SK-N-SH (cell line): ENCODE measurements at regions not wholly inside any gene's neighbourhood (a gene's known extent, or its start where the extent isn't known, plus 50 kb on each side); places are given as distances from the start of the nearest gene placed in this dataset.

Source experiments
- CTCF ChIA-PET: fragments of 300-600, 350-600 bp; formaldehyde crosslinking; extraction: SDS; loops from one replicate; lab custom pipeline; 2021; lab: Yijun Ruan, JAX
- POLR2A ChIA-PET: fragments of 350-600 bp; sonication (Branson Sonifier 250); formaldehyde crosslinking; extraction: SDS; loops from one replicate; lab custom pipeline; 2020; ENCODE audit warnings: antibody characterized with exemption, inconsistent platforms; lab: Yijun Ruan, JAX
- DNase-seq: peaks from one replicate; pipeline ENCODE4 v3.0.0; 2012
- H2AFZ ChIP-seq: fragments of 200-600 bp; sonication (generic); 2 replicates; pipeline ENCODE4 v1.8.1; 2016; ENCODE audit warnings: antibody characterized with exemption, mild to moderate bottlenecking, low read depth
- H3F3A ChIP-seq: fragments of 200-600 bp; sonication (generic); replicated peaks from 2 replicates; pipeline ENCODE3; 2016; ENCODE audit warnings: antibody characterized with exemption, mild to moderate bottlenecking; ENCODE audit not compliant: insufficient read depth
- H3K27ac ChIP-seq, 2 experiments: fragments of 200-500 bp in 1 of 2; fragments of 200-600 bp in 1 of 2; sonication (Bioruptor generic) in 1 of 2; sonication (generic), shearing (Covaris generic) in 1 of 2; 2 replicates each; pipeline versions ENCODE4 v1.5.1 to v1.6.1; 2014 to 2016; ENCODE audit warnings: low read depth in 2 of 2, inconsistent platforms in 1 of 2, low read length in 1 of 2, mild to moderate bottlenecking in 1 of 2, mixed read lengths in 1 of 2
- H3K27me3 ChIP-seq: fragments of 200-600 bp; sonication (generic), shearing (Covaris generic); 2 replicates; pipeline ENCODE4 v1.6.1; 2016; ENCODE audit warnings: mixed run types; ENCODE audit not compliant: insufficient read depth
- H3K36me3 ChIP-seq, 2 experiments: fragments of 200-500 bp in 1 of 2; fragments of 200-600 bp in 1 of 2; sonication (Bioruptor generic) in 1 of 2; sonication (generic) in 1 of 2; replicated peaks in 1 of 2; 2 replicates each; pipeline versions ENCODE3 to v1.5.1; 2014 to 2016; ENCODE audit warnings: low read length in 1 of 2, mild to moderate bottlenecking in 1 of 2; ENCODE audit not compliant: insufficient read depth in 2 of 2, control insufficient read depth in 1 of 2
- H3K4me1 ChIP-seq, 2 experiments: fragments of 200-500 bp in 1 of 2; fragments of 200-600 bp in 1 of 2; sonication (Bioruptor generic) in 1 of 2; sonication (generic), shearing (Covaris generic) in 1 of 2; 2 replicates each; pipeline versions ENCODE4 v1.5.1 to v1.6.1; 2014 to 2016; ENCODE audit warnings: low read depth in 1 of 2, low read length in 1 of 2, mixed run types in 1 of 2; ENCODE audit not compliant: insufficient read depth in 2 of 2, control insufficient read depth in 1 of 2
- H3K4me2 ChIP-seq: fragments of 200-600 bp; sonication (generic), shearing (Covaris generic); 2 replicates; pipeline ENCODE4 v1.6.1; 2017; ENCODE audit warnings: mixed run types
- H3K4me3 ChIP-seq, 2 experiments: fragments of 200-500 bp in 1 of 2; fragments of 200-600 bp in 1 of 2; sonication (Bioruptor generic) in 1 of 2; sonication (generic), shearing (Covaris generic) in 1 of 2; 2 replicates each; pipeline versions ENCODE4 v1.5.1 to v1.8.1; 2014 to 2016; ENCODE audit warnings: low read depth in 2 of 2, inconsistent platforms in 1 of 2, low read length in 1 of 2, mild to moderate bottlenecking in 1 of 2, mixed read lengths in 1 of 2, moderate library complexity in 1 of 2
- H3K79me2 ChIP-seq: fragments of 200-600 bp; sonication (generic); 2 replicates; pipeline ENCODE4 v1.8.1; 2017; ENCODE audit warnings: mild to moderate bottlenecking; ENCODE audit not compliant: insufficient read depth
- H3K9ac ChIP-seq: fragments of 200-600 bp; sonication (generic); 2 replicates; pipeline ENCODE4 v1.6.1; 2017; ENCODE audit warnings: mixed run types
- H3K9me2 ChIP-seq: fragments of 200-600 bp; sonication (generic); 2 replicates; pipeline ENCODE4 v1.6.1; 2017; ENCODE audit warnings: mixed run types
- H3K9me3 ChIP-seq: fragments of 200-600 bp; sonication (generic); 2 replicates; pipeline ENCODE4 v1.6.1; 2017; ENCODE audit warnings: mixed run types, mild to moderate bottlenecking, moderate library complexity
- H4K20me1 ChIP-seq: fragments of 200-600 bp; sonication (generic); 2 replicates; pipeline ENCODE4 v1.6.1; 2017; ENCODE audit warnings: mild to moderate bottlenecking, mixed run types; ENCODE audit not compliant: insufficient read depth
- CHD2 ChIP-seq: fragments of 150-350 bp; IDR thresholded peaks from 2 replicates; pipeline ENCODE4 v1.6.1; 2018; ENCODE audit warnings: low read length; ENCODE audit not compliant: partially characterized antibody
- ELF1 ChIP-seq: IDR thresholded peaks from 2 replicates; pipeline ENCODE4 v1.4.0; 2012
- EP300 ChIP-seq, 2 experiments: IDR thresholded peaks; 2 replicates each; pipeline versions ENCODE4 v1.4.0 to v1.6.1; 2012; ENCODE audit warnings: borderline replicate concordance in 1 of 2, low read depth in 1 of 2, low read length in 1 of 2
- EZH2phosphoT487 ChIP-seq: fragments of 200-600 bp; sonication (generic); IDR thresholded peaks from 2 replicates; pipeline ENCODE4 v1.6.1; 2017; ENCODE audit warnings: low read depth, mixed run types, mild to moderate bottlenecking, antibody characterized with exemption, moderate library complexity, borderline replicate concordance
- FOSL2 ChIP-seq: IDR thresholded peaks from 2 replicates; pipeline ENCODE4 v1.4.0; 2012; ENCODE audit warnings: low read depth, mild to moderate bottlenecking, moderate library complexity, borderline replicate concordance
- FOXM1 ChIP-seq: IDR thresholded peaks from 2 replicates; pipeline ENCODE4 v1.4.0; 2012; ENCODE audit warnings: low read depth, mild to moderate bottlenecking
- GABPA ChIP-seq: IDR thresholded peaks from 2 replicates; pipeline ENCODE4 v1.4.0; 2012; ENCODE audit warnings: low read depth, mild to moderate bottlenecking
- GATA2 ChIP-seq: sonication (generic); formaldehyde crosslinking; IDR thresholded peaks from 2 replicates; pipeline ENCODE4 v1.5.0; 2020; ENCODE audit warnings: mild to moderate bottlenecking, missing genetic modification reagents
- IRF3 ChIP-seq: fragments of 150-350 bp; IDR thresholded peaks from 2 replicates; pipeline ENCODE4 v1.6.1; 2016; ENCODE audit warnings: mild to moderate bottlenecking, low read depth, low read length
- MAX ChIP-seq: IDR thresholded peaks from 2 replicates; pipeline ENCODE4 v1.4.0; 2012; ENCODE audit warnings: low read depth
- MEF2A ChIP-seq: IDR thresholded peaks from 2 replicates; pipeline ENCODE4 v1.4.0; 2012; ENCODE audit warnings: low read depth, borderline replicate concordance
- MXI1 ChIP-seq: IDR thresholded peaks from 2 replicates; pipeline ENCODE4 v1.6.1; 2012; ENCODE audit warnings: mild to moderate bottlenecking, low read depth, low read length, improper control_type of control experiment
- NRF1 ChIP-seq: IDR thresholded peaks from 2 replicates; pipeline ENCODE4 v1.6.1; 2012; ENCODE audit warnings: low read depth, mild to moderate bottlenecking, low read length
- RAD21 ChIP-seq: IDR thresholded peaks from 2 replicates; pipeline ENCODE4 v1.6.1; 2012; ENCODE audit warnings: mild to moderate bottlenecking, low read length
- SIN3A ChIP-seq: IDR thresholded peaks from 2 replicates; pipeline ENCODE4 v1.6.1; 2012; ENCODE audit warnings: low read depth, mild to moderate bottlenecking, low read length, moderate library complexity, borderline replicate concordance
- TCF12 ChIP-seq: IDR thresholded peaks from 2 replicates; pipeline ENCODE4 v1.4.0; 2012
- USF1 ChIP-seq: IDR thresholded peaks from 2 replicates; pipeline ENCODE4 v1.4.0; 2012; ENCODE audit warnings: low read depth, borderline replicate concordance
- WGBS: methylation state at CpG from one replicate; pipeline ENCODE4 v1.1.6; 2017; ENCODE audit warnings: low lambda C conversion rate; 5-methylcytosine and 5-hydroxymethylcytosine counted together

GRCh38 chr9:31359071-31359470, 1025.4 kb upstream of the ACO1 start:
- H3K9me2 ChIP-seq: no peaks in the 10 kb centered on the region; the same call in 1 of the 2 replicates
- no peaks in the 10 kb centered on the region for H3K36me3 ChIP-seq
- no peak overlapping the region for H3K27ac ChIP-seq
- CTCF ChIA-PET: no interaction called here
- H3K4me3 ChIP-seq: no peak overlapping the region
- no peak for DNase-seq
- H3K27me3 ChIP-seq: no peaks in the 10 kb centered on the region
- no peak overlapping the region for H3K4me2 ChIP-seq
- POLR2A ChIA-PET: no interaction called here
- H3K9me3 ChIP-seq: no peaks in the 10 kb centered on the region
- H3K9ac ChIP-seq: no peak overlapping the region
- TF ChIP-seq IRF3 (no peak), FOSL2 (no peak), CHD2 (no peak), TCF12 (no peak), NRF1 (no peak), GABPA (no peak), ELF1 (no peak), MXI1 (no peak), EZH2phosphoT487 (no peak), MAX (no peak), SIN3A (no peak), USF1 (no peak), FOXM1 (no peak)
- no peaks in the 10 kb centered on the region for H3K79me2 ChIP-seq
- H4K20me1 ChIP-seq: no peaks in the 10 kb centered on the region
- no peaks in the 10 kb centered on the region for H3F3A ChIP-seq
- H2AFZ ChIP-seq: no peak overlapping the region
- H3K4me1 ChIP-seq: no peaks in the 10 kb centered on the region

- Histone ChIP-seq H3K9me3 (no peaks in the 10 kb centered on the region), H3K9ac (no peak overlapping the region), H3K36me3 (no peaks in the 10 kb centered on the region), H3K4me3 (no peak overlapping the region; a peak in 1 of 4 replicates), H4K20me1 (no peaks in the 10 kb centered on the region), H3F3A (no peaks in the 10 kb centered on the region), H3K4me1 (no peaks in the 10 kb centered on the region), H3K79me2 (no peaks in the 10 kb centered on the region), H3K27me3 (no peaks in the 10 kb centered on the region)
- CTCF ChIA-PET: interaction anchor here (1.0 kb wide), 1 partner anchor 15 kb away, joined by 3 read pairs; no protein-coding TSS in a partner anchor
- no peak for DNase-seq
- 52% methylated on average over 5 of the region's 5 CpGs for WGBS
- TF ChIP-seq TCF12: no peak
- no peak for TF ChIP-seq MEF2A
- TF ChIP-seq EP300 (IDR thresholded peaks at IDR 0.05; ENCODE audit: borderline replicate concordance in 1 of 2, low read depth in 1 of 2, low read length in 1 of 2): no peak
- TF ChIP-seq EZH2phosphoT487: no peak
- no peak for TF ChIP-seq GABPA
- no peak for TF ChIP-seq FOSL2
- no peak for TF ChIP-seq MXI1
- TF ChIP-seq GATA2 (CRISPR knock-in tag): no peak
- no peak for TF ChIP-seq RAD21
- no peak for TF ChIP-seq USF1
- TF ChIP-seq, all 33 proteins: peak for 0
- no peak overlapping the region for H2AFZ ChIP-seq
- no peak overlapping the region for H3K4me2 ChIP-seq
- H3K27ac ChIP-seq: no peak overlapping the region
- POLR2A ChIA-PET: no interaction called here
- no peaks in the 10 kb centered on the region; the same call in 1 of the 2 replicates for H3K9me2 ChIP-seq
Observed at GRCh38 chr9:31364171-31364570, 1020.3 kb upstream of the ACO1 start.
